ENCODE measurements at regions not wholly inside any gene's neighbourhood (a gene's known extent, or its start where the extent isn't known, plus 50 kb on each side); places are given as distances from the start of the nearest gene placed in this dataset.

DNA sequence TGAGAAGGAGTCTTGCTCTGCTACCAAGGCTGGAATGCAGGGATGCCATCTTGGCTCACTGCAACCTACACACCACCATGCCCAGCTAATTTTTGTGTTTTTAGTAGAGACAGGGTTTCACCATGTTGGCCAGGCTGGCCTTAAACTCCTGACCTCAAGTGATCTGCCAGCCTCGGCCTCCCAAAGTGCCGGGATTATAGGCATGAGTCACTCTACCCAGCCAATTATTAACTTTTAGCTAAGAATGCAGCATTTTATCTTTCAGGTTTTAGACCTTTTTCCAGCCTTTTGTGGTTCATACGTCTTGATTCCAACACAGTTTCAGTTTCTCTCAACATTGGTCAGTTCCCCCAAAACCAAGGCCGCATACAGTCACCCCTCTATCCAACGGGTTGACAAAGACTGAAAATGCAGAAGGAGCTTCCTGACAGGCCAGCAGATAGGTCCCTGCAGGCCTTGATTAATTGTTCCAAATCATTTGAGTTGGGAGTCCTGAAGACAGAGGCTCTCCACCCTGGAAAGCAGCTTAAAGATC lies 262.2 kb upstream of the KLHL29 start:
- TF ChIP-seq CTCF (IDR thresholded peaks at IDR 0.05; ENCODE audit: low read depth, low read length) (no peak), EZH2phosphoT487 (IDR thresholded peaks at IDR 0.05; ENCODE audit: low read depth) (no peak)
